ENCODE measurements at regions not wholly inside any gene's neighbourhood (a gene's known extent, or its start where the extent isn't known, plus 50 kb on each side); places are given as distances from the start of the nearest gene placed in this dataset.

- H3K9me3 ChIP-seq (replicated peaks; ENCODE audit: control insufficient read depth, insufficient read depth, low read length) = no peaks in the 10 kb centered on the region
- no peak overlapping the region for H3K4me2 ChIP-seq (ENCODE audit: insufficient read depth, low read length)
- no peaks in the 10 kb centered on the region for H3K4me1 ChIP-seq (ENCODE audit: control insufficient read depth, extremely low read depth, insufficient read depth, low read length)
- no TSS peak for BruUV-seq (replicated peaks)
- ChIA-PET CTCF (interaction anchor here (1.3 to 2.4 kb wide), 2 partner anchors 18 to 20 kb away, joined by 3 to 6 read pairs; no protein-coding TSS in a partner anchor), POLR2A (no interaction called here)
- DNase-seq (ENCODE audit: low read depth, low spot score) = no peak
- H3K27me3 ChIP-seq (ENCODE audit: control insufficient read depth in 2 of 2, insufficient read depth in 2 of 2, low read length in 2 of 2) = no peaks in the 10 kb centered on the region
- H2AFZ ChIP-seq (ENCODE audit: low read depth, low read length) = no peak overlapping the region
- no peaks in the 10 kb centered on the region for H4K20me1 ChIP-seq (replicated peaks; ENCODE audit: control insufficient read depth, extremely low read depth, insufficient read depth, low read length)
- dilution Hi-C loops (cut with MboI; ENCODE audit: extremely low pct_ligation_motif_present, low sequenced_read_pairs) (no loop called here), intact Hi-C loops (cut with micrococcal nuclease) (no loop called here)
- H3K9ac ChIP-seq (replicated peaks; ENCODE audit: extremely low read depth, insufficient read depth, low read length) = no peak overlapping the region
- no peak overlapping the region for H3K4me3 ChIP-seq (replicated peaks in 1 of 3; ENCODE audit: insufficient read depth in 1 of 3, low read depth in 1 of 3, low read length in 3 of 3)
- TF ChIP-seq EZH2 (IDR thresholded peaks at IDR 0.05; ENCODE audit: borderline replicate concordance, low read depth, low read length, severe bottlenecking) (no peak), JUN (IDR thresholded peaks at IDR 0.05; ENCODE audit: borderline replicate concordance, insufficient read depth, insufficient read length, low read depth) (no peak), MAX (IDR thresholded peaks at IDR 0.05; ENCODE audit: insufficient read depth, insufficient read length) (no peak), POLR2A (IDR thresholded peaks at IDR 0.05; ENCODE audit: low read depth, low read length) (no peak), GATA2 (IDR thresholded peaks at IDR 0.05; ENCODE audit: insufficient read depth, insufficient read length, low read depth, low read length) (no peak), POLR2AphosphoS5 (IDR thresholded peaks at IDR 0.05; ENCODE audit: insufficient read depth, low read depth, low read length) (no peak), CTCF (IDR thresholded peaks at IDR 0.05; ENCODE audit: extremely low read depth in 1 of 2, insufficient read depth in 1 of 2, low read depth in 1 of 2, low read length in 2 of 2) (no peak), FOS (IDR thresholded peaks at IDR 0.05; ENCODE audit: borderline replicate concordance, insufficient read depth, low read length) (no peak)
- no peak overlapping the region for H3K27ac ChIP-seq (ENCODE audit: insufficient read depth, low read depth, low read length)
- no peaks in the 10 kb centered on the region for H3K79me2 ChIP-seq (ENCODE audit: control insufficient read depth, insufficient read depth, low read length)
- FAIRE-seq = no peak
- H3K36me3 ChIP-seq (ENCODE audit: control insufficient read depth in 2 of 2, extremely low read depth in 1 of 2, insufficient read depth in 2 of 2, low read length in 2 of 2) = no peaks in the 10 kb centered on the region
- no peaks in the 10 kb centered on the region for H3K9me1 ChIP-seq (replicated peaks; ENCODE audit: control insufficient read depth, extremely low read depth, insufficient read depth, low read length)
Measured at GRCh38 chr10:36115364-36115763, 473.3 kb upstream of the FZD8 start.

All from endothelial cell of umbilical vein (primary cell).